Dermis blood vessel endothelial cell (primary cell): ENCODE measurements at regions not wholly inside any gene's neighbourhood (a gene's known extent, or its start where the extent isn't known, plus 50 kb on each side); places are given as distances from the start of the nearest gene placed in this dataset.
A peak's percentile ranks its signal among the peaks of the same experiment; 100 is the strongest.
"Not testable (repeated sequence)": the region's sequence is repeated elsewhere in the genome, so short reads cannot be mapped to it uniquely, and the experiment has no call there.

ENCODE experiments used
- DNase-seq: peaks from one replicate; pipeline ENCODE4 v3.0.0; 2010

DNA sequence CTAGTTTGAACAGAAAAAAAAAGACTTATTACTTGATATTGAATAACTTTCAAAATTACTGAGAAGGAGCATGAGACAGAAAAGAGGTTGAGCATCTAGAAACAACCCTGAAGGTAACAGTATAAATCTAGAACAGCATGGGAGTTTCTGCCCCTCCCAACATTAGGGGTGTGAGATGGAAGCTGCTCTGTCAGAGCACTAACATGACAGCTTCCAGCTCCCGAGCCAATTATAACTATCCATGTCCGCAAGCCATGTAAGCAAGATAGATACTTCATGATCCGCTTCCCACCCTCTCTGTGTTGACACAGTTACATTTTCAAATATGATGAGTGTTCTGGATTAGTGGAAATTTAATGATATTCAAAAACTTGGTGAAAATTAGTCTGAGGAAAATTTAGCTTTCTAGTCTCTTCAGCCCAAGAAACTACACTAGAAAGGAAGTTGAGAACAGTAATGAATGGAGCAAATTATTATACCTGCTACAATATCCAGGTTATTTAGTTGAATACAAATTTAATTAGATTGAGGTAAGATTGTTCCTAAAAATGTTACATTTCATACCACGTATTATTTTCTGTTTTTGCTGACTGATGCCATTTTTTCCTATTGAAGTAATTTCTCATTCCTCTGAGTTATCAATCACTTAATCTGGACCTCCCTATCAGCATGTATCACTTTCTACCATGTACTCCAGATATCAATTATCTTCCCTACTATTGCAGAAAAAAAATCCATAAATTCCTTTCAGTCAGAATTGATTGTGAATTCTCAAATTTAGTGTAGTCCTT, 129.3 kb upstream of the SLIT2 start:
- DNase-seq, result no peak

DNA sequence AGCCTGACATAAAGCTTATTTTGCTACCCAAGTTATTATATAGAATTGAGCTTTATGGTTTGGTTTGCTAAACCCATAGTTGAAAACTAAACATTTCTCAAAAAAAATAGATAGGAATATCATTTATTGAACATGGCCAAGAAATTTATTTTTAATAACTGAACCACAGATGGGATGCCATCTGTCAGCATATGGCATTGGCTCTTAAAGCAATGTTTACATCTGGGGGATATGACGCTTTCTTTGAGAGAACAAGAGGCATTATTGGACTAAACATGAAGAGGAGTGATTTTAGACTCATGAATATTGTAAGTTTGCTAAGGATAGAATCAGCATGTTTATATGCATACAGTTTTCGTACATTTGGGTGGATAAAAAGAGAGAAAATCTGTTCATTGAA, 132.6 kb upstream of the SLIT2 start:
- no peak for DNase-seq

DNA sequence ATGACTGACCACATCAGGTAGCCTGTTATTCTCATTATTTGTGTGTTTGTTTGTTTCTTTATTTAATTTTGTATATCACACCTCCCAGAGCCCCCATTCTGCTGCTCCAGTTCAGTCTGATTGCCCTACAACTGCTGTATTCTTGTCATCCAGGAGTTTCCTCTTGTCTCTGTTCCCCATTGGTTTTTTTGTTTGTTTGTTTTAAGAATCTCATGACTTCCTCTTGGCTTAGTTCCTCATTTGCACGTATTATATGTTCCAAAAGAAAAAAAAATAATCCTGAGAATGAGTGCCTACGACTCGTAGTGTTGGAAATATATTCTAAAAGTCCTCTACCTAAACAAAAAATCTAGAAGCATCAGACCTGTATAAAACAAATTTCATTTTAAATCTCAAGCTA, 142.3 kb upstream of the SLIT2 start:
- peak; percentile 15 for DNase-seq

DNA sequence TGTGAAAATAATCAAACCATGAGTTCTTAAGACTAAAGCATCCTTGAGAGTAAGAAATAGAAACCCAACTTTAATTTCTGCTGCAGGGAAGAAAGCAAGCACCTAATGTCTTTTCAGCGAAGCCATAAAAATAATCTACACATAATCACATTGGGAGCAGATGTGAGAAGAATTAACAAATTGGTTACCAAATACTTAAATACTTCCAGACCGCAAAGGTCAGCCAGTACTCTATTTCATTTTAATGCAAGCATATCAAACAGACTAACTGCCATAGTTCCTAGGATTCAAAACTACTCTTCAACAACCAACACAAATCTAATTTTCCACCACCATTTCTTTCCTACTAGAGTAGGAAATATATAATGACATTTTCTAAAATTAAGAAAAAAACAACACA, 144.8 kb upstream of the SLIT2 start:
- no peak for DNase-seq

DNA sequence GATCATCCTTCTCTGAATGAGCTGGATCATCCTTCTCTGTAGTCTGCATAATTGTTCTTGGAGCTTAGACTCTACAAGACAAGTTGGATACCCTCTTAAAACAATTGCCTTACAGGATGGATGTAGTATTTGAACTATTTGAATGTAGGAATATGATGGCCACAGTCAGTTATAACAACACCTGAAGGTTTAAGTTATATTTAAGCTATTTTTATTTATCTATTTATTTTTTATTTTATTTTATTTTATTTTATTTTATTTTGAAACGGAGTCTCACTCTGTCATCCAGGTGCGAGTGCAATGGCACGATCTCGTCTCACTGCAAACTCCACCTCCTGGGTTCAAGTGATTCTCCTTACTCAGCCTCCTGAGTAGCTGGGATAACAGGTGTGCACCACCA, 149.9 kb upstream of the SLIT2 start:
- DNase-seq, result no peak

DNA sequence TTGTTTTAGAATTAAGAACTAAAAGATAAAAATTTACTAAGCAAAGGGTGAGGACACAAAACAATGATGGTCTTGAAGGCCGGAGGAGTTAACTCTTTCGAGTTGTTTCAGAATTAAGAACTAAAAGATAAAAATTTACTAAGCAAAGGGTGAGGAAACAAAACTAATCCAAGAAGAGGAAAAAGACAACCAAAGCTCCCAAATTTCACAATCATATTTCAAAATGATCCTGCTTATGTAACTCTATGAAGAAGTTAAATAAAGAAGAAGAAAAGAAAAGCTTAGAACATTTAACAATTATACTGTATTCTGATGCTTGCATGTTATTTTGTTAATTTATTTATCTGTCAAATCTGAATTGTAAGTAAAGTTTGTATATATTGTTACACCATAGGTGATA, 154.8 kb upstream of the SLIT2 start:
- DNase-seq, result no peak

DNA sequence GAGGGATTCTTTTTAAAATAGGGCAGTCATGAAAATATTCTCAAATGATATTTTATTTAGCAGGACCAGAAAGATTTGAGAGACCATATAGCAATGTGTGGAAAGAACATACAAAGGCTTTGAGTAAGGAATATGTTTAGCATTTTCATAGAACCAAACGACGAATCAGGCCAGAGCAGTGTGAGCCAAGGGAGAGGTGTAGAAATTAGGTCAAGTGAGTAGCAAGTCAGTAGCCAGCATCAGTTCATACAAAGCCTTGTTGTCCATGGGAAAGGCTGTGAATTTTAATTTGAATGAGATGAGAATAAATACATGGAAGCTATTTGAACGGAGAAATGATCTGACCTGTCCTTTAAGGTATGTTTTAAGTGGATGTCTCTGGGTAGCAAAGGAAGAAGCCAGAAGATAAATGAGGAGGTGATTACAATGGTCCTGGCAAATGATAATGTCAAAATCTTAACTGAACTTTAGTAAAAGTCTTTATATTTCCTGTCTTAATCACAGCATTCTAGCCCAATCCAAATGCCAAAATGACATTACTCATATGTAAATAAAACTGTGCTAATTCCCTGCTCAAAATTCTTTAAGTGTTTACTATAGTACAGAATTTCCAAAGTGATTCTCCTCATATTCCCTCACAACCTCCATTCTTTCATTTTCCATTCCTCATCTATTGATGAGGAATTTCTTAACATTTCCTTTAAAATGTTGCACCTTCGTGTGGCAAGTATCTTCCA, 155.7 kb upstream of the SLIT2 start:
- DNase-seq, result no peak

DNA sequence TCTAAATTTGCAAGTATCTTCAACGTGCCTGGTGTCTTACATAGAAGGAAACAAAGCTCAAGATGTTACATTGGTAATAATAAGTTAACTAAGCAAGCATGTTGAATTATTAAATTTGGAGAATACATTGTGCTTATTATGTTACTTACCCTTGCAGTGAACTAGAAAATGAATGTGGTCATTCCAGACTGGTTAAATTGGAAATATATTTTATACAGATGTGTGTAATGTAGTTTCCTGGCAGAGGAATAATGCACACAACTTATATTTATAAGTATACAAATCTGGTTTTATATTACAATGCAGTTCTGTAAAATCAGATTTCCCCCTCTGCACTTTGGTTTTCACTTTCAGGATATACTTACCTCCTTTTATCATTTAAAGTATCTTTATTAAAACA, 159.9 kb upstream of the SLIT2 start:
- no peak for DNase-seq

DNA sequence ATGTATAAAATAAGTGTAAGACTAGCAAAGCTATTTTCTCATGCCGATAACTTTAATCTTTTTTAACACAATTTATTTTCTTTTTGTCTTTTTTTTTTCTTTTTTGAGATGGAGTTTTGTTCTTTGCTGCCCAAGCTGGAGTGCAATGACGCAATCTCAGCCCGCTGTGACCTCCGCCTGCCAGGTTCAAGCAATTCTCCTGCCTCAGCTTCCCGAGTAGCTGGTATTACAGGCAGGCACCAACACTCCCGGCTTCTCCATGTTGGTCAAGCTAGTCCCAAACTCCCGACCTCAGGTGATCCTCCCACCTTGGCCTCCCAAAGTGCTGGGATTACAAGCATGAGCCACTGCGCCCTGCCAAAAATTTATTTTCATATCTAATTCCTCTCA, 164.2 kb upstream of the SLIT2 start:
- no peak for DNase-seq

DNA sequence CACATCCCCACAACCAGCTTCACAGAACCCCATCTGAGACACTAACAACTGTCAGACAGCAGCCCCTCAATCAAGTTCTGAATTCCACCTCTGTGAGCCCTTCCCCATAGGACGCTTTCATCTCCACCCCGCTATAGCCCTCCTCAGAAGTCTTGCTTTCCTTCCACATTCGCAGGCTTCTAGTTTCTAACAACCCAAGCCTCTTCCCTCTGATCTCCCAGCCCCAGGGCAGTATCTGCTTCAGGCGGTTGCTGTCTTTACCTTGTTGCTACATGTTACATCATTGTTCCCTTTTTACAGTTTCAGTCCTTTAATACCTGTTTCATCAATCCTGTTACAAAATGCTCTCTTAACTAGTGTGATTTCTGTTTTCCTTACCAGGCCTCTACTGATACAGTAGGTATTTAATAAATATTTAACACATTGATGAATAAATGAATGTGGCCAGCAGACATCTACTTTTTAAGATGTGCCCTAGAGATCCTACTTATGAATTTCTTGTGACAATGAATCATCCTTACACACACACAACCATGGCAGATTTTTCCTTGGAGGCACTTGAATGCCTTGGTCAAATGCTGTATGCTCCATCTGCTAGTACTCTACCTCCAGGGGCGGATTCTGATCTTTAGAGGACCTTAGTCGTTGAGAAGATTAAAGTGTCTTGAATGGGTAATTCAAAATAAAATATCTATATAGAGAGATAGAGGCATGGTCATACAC, 164.7 kb upstream of the SLIT2 start:
- DNase-seq, result no peak

DNA sequence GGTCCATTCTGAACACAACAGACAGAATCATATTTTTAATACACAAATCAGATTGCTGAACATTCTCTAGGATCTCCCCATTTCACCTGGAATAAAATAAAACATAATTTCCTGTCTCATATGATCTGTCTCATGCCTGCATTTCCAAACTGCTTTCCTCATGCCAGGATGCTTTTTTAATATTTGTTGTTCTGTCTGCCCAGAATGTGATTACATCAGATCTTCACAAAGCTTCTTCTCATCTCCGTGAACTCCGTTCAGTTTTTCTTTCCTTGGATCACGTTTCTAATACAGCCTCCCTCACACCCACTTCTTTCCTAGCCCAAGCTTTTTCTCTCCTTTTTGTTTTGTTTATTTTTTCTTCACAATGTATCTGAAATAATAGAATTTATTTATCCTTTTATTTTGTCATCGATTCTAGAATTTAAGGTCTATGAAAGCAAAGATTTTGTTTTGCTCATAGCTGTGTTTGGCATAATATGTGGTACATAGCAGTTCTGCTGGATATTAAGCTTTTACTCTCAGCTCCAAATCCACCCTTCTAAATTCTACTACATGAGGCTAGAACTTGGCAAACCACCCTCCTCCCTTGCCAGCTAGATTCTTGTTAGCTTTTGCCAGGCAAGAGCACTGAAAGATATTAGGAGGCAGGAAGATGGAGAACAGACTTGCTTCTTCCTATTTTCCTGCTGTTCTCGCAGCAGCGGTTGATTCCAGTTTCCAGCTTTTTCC, 165.5 kb upstream of the SLIT2 start:
- no peak for DNase-seq

DNA sequence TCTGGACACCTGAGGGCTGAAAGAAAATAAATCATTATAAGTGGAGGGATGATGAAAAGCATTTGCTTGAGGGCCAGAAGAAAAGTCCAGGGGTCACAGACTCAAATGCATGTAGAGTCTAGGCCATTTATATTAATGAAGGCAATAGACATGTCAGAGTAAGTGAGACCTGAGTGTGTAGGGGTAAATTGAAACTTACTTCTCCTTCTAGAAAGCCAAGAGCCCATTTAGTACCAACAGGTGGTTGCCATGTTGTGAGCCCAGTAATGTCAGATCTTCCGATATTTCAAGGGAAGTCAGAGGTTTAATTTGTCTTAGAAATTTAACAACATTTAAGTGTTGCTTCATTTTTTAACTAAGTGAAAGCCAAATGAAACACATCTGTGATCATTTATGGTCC, 166.1 kb upstream of the SLIT2 start:
- DNase-seq, result no peak

DNA sequence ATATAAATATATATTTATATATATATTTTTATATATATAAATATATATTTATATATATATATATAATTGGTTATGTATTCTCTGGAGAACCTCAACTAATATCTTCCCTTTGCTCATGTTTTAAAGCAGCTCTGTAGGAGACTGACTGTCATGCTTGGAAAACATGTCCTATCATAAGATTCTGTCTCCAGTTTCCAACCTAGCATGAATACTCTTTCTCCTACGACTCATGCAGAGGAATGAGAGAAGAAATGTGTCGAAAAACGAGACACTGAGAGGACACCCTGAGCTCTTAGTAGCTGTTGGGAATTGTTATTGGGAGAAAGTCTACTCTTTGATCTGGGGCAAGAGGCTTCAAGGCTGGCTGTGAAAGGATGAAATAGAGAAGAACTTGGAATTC, 166.5 kb upstream of the SLIT2 start:
- DNase-seq, result no peak

DNA sequence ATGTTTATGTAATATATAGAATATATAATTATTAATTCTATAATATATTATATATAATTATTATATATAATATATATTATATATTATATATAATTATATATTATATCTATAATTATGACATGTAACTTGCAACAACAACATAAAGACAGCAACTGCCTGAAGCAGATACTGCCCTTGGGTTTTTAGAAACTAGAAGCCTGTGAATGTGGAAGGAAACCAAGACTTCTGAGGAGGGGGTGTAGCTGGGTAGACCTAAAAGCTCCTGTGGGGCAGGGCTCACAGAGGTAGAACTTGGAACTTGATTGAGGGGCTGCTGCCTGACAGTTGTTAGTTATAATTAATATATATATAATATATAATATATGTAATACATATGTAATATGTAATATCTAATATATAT, 167.2 kb upstream of the SLIT2 start:
- DNase-seq, result no peak

DNA sequence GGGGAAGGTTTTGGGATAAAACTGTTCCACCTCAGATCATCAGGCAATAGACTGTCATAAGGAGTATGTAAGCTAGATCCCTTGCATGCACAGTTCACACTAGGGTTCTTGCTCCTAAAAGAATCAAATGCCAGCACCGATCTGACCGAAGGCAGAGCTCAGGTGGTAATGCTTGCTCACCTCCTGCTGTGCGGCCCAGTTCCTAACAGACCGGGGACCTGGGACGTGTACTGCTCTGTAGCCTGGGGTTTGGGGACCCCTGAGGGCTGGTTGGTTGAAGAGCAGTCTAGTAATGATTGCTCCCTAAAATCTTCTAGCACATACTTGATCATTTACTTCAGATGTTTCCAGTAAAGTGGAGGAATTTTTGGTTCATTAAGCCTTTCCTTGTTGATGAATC, 173.1 kb upstream of the SLIT2 start:
- no peak for DNase-seq

DNA sequence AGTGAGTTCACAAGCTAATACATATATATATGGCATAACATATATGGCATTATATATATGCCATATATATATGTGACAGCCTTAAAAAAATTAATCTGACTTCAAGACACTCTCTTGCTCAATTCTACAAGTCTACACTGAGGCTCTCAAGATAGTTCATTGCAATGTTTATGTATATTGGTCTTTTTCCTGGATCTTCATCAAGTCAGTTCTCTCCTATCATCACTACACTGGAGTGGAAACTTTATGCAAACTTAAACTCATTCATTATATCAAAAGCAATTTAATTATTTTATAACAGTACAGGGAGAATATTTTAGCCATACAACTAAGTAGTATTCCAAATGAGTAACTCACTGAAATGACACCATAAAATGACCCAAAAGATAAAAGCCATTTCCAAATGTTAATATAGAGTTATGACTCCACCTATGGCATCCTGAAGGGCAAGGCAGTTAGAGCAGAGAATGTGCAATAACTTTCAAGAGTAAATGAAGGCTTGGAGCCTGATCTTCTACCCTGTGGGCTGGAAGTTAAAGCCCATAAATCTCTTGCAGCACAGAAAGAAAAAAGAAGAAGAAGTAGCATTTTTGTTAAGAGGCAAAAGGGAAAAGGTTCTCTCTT, 176.3 kb upstream of the SLIT2 start:
- DNase-seq, result no peak

DNA sequence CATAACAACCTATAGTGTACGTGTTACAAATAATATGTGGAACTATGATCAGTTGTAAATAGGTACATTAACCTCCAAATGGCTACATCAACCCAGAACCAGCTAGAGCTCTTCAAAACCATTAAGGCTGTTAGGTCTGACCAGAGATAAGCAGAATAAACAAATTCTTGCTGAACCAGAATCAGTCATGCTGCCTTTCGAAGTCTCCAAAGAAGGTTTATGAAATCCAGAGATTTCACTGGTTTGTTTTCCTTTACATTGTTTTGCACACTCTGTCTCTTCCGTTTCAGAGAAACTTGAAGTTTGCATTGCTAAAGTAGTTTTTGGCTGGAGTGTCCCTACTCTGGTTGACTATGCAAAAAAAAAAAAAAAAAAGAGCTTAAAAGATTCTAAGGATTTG, 177.3 kb upstream of the SLIT2 start:
- no peak for DNase-seq

DNA sequence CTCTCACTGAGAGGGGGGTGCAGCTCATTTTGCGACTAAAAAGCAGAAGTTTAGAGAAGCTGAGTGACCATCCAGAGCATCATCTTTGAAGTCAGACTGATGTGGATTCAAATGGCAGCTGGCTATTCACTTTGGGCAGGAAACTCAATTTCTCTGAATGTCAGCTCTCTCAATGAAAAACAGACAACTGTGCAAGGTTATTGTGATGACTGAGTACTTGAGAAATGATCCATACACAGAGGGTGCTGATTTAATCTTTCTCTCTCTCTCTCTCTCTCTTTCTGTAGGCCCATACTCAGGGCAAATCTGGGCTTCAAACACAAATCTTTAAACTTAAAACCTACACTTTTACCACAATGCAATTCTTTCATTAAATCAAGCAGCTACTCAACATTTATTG, 185.8 kb upstream of the SLIT2 start:
- DNase-seq, result no peak

DNA sequence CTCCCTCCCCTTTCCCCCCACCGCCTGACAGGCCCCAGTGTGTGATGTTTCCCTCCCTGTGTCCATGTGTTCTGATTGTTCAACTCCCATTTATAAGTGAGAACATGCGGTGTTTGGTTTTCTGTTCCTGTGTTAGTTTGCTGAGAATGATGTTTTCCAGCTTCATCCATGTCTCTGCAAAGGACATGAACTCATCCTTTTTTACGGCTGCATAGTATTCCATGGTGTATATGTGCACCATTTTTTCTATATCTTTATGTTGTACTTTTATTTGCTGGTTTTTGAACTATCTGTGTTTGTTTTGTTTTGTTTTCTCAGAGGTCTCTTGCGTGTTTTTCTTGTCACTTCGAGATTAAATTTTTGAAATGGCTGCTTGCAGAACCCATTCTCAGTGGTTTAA, 188.8 kb upstream of the SLIT2 start:
- not testable (repeated sequence) for DNase-seq

DNA sequence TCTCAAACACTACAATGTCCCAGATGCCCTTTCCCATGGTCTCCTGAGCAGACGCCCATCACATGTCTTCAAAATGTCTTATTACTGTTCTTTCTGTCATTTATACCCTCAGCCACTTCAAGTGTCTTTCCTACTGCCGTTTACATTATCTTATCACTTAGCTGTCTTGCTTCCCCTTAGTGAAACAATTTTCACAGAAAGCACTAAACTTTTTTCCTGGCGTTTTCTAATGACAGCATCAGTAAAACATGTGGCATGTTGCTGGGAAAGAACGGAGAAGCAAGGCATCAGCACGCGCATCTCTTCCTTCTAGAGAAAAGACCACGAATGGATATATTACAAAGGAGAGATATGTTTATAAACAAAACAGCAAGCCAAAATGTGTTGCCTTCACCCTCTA, 189.7 kb upstream of the SLIT2 start:
- no peak for DNase-seq

DNA sequence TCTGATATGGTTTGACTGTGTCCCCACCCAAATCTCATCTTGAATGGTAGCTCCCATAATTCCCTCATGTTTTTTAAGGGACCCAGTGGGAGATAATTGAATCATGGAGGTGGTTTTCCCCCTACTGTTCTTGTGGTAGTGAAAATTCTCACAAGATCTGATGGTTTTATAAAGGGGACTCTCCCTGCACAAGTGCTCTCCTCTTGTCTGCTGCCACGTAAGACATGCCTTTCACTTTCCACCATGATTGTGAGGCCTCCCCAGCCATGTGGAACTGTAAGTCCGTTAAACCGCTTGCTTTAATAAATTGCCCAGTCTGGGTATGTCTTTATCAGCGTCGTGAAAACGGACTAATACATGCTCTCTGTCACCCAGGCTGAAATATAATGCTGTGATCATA, 200.9 kb upstream of the SLIT2 start:
- no peak for DNase-seq

DNA sequence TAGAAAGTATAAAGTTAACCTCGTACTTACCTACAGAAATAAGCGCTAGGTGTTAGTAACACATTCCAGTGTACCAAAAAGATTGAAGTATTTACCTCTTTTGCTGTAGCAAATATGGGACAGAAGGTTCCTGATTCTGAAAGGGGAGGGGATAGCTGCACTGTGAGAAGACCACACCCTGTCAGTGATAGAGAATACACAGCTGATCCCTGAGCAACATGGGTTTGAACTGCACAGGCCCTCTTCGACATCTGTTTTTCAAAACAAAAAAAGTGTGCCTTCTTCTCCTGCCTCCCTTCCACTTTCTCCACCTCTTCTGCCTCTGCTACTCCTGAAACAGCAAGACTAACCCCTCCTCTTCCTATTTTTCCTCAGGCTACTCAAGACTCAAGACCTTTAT, 201.8 kb upstream of the SLIT2 start:
- no peak for DNase-seq
